ENCODE measurements at regions not wholly inside any gene's neighbourhood (a gene's known extent, or its start where the extent isn't known, plus 50 kb on each side); places are given as distances from the start of the nearest gene placed in this dataset.

DNA sequence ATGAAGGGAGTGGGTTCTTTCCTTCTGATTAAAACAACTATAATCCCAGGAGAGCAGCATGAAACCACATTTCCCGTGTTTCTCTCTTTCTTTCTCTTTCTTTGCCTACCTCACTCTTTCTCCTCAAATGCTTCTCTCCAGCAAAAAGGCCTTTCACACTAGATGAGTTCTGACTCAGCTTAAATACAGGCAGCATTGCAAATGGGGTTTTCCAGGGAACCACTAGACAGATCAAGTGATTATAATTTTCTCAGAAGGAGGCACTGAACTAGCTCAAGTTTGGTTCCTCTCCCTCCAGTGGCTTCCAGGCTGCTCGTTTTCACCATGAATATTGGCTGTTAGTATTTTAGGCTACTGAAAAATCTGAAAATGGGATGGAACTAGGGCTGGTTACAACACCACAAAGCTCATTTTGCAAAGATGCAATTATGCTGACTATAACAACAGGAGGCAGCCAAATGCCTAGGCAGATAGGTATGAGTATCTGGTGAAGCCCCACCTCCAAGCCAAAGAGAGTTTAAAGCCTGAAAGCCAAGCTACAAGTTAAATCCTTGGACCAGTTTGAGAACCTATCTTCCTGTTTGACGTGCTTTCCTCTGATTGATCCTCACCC is 260.0 kb downstream of the MMUT start:
- TF ChIP-seq POLR2AphosphoS5 (IDR thresholded peaks at IDR 0.05; ENCODE audit: low read depth, low read length) (no peak), POLR2A (IDR thresholded peaks at IDR 0.05; ENCODE audit: low read depth, low read length) (no peak)
